ENCODE measurements at regions not wholly inside any gene's neighbourhood (a gene's known extent, or its start where the extent isn't known, plus 50 kb on each side); places are given as distances from the start of the nearest gene placed in this dataset.
"Not testable (repeated sequence)": the region's sequence is repeated elsewhere in the genome, so short reads cannot be mapped to it uniquely, and the experiment has no call there.

DNA sequence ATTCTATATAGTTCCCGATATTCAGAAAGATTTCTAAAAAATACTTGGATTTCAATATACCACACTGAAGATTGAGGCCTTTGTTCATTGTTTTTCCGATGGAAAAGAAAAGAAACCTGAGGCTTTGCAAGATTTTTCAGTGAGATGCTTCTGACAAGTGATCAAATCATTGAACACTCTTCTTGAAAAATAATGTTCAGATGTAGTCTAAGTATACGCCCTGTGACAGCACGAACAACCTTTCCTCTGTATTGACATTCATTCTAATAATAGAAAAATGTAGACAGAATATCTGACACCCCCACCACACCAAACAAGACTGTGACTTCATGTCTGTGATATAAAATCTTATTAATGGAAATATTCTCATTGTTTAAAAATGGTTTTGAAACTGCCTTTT, 650.7 kb upstream of the KLHL1 start:
- no peak for DNase-seq

DNA sequence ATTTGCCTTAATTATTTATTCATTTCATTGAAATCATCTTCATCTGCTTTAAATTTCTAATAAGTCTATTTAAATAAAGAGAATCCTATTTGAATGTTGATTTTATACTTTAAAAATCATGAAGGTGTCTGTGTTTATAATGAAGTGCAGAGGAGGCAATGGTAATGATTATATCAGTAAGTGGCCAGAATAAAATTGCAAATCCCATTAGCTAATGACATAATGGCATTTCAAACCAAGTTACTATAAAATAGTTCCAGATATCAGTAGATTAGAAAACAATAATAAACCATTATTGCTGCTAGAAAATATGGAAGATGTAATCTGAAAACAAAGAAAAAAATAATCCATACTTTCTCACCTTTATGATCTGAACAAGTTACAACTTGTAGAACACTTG, 647.8 kb upstream of the KLHL1 start:
- DNase-seq: no peak

DNA sequence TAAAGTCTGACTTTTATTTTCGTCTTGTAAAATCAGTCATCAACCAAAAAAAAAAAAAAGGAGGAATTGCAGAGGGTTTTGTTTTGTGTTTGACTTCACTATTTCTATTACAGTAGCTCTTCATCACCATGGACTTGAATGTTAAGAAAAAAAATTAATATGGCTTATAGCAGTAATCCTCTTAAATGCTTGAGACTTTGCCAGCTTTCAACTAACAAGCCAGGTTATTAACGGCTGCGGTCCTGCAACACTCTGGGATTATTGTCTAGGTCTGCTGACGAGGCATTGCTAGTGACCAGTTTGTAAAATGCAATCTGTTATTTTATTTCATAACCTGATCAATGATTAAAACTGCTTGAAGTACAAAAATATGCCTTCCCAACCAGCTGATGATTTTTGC, 647.2 kb upstream of the KLHL1 start:
- DNase-seq: no peak

DNA sequence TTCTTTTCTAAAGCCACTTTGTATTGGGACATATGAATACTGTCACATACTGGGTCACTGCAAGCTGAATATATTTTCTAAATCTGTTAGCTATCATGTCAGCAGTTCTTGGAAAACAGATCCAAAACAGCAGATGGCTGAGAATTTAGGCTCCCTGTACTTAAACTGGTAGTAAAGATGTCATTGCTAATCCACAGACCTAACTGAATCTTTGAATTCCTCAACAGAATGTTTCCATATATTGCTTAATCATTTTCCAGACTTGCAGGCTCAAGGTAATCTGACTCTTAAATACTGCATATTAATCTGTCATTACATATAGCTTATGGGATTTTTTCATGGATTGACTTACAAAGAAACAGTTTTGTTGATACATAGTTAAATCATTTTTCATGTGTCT, 639.0 kb upstream of the KLHL1 start:
- no peak for DNase-seq

DNA sequence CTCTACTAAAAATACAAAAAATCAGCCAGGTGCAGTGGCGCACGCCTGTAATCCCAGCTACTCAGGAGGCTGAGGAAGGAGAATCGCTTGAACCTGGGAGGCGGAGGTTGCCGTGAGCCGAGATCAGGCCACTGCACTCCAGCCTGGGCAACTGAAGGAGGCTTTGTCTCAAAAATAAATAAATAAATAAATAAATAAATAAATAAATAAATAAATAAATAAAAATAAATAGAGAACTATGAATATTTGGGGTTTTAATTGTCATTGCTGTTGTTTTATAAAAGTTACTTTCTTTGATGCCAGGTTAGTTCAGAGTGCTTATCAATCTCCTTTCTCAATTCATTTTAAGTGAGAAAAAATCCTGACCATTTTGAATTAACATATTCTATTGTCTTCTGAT, 638.2 kb upstream of the KLHL1 start:
- DNase-seq: not testable (repeated sequence)

DNA sequence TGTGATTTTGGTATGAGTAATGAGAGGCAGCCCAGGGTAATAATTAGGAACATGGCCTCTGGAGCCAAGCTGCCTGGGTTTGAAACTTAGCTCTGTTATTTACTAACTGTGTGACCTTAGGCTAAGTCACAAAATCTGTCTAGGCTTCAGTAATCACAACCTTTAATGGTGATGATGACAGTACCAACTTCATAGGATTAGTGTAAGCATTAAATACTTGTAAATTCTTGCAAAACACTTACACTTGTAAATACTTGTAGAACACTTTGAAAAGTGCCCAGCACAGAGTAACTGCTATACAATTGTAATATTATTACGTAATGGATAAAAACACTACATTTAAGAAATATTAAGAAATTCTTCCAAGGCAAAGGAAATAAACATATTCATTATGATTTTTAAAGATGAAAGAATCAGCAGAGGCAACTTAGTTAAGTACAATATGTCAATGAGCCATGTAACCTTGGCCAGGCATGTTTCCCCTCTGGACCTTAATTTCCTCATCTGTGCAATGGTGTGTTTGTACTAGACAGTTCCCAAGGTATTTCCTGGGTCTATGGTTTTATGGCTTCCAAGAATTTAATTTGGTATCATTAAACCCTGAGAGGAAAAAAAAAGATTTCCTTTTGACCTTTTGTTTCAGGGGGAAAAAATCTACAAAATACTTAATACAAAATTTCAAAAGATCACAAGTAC, 628.5 kb upstream of the KLHL1 start:
- DNase-seq: no peak

DNA sequence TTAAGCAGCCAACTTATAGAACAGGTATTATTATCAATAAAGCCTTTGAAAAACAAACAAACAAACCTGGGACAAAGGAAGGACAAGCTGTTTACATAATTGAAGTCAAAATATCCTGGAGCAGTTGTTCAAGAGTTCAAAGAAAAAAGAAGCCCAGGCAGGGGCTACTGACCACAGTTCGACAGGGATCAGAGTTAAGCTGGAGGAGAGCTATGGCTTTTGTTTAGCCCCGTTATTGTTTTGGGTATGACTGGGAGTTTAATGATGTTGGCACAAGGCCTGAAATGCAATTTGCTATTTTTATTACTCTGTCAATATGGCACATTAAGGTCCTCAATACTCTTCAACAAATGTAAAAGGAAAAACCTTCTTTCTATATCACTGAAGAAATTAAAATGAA, 624.4 kb upstream of the KLHL1 start:
- DNase-seq: no peak

DNA sequence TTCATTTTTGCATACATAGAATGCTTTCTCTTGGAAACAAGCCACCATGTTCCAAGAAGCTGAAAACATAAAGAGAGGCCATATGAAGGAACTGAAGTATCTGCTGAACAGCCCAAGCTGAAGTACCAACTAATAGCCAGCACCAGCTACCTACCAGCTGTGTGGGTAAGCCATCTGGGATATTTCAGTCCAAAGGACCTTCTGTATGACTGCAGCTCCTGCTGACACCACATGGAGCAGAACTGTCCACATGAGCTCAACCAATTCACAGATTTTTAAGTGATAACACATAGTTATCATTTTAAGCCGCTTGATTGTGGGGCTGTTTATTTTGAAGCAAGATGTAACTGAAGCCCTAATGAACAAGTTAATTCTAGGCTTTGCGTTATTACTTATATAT, 621.1 kb upstream of the KLHL1 start:
- no peak for DNase-seq

DNA sequence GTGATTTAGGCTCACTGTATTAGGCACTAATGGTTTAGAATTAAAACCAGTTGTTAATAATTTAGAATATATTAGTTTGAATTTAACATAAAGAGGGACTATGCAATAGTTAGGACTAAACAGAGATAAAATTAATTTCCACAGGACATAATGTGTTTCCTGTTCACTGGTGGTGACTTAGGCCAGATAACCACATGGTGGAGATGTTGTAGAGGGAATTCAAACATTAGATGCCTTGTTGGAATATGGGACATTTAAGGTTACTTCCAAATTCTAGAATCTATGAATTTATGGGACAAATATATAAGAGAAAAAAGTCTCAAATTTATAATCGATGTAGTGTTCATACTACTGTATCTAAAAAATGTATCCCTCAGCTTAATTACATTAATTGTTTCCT, 615.5 kb upstream of the KLHL1 start:
- DNase-seq: no peak

DNA sequence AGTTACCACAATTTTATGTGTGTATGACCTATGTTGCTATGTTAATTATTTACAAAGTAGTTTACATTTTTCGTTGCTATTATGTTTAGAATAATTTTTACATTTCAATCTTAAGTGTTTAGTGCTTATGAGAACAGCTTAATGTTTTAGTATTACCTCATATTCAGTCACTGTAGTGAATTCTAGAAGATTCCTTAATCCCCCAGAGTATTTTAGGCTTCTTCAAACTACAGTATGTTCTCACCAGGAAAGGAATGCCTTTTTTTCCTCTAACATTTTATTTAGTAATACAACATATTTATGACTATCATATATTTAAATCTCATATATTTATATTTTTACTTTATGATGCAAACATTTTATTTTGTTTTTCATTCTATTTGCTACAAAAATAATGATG, 612.1 kb upstream of the KLHL1 start:
- DNase-seq: no peak

DNA sequence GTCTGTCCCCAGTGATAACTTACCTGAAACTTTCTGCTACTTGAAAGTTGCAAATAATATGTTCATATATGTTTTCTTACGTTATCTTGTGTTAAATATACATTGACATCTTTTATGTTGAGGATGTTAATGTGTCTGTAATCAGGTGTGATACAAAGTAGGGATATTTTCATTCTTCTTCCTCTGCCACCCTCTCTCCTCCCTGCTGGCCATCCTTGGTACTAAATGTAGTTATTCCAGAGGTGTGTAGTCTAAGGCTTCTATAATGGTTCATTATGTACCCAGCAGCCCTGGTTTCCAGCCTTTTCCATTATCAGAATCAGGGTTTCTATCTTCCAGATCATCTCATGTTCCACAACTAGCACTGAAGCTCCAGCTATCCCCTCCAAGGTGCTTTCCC, 606.7 kb upstream of the KLHL1 start:
- DNase-seq: no peak

DNA sequence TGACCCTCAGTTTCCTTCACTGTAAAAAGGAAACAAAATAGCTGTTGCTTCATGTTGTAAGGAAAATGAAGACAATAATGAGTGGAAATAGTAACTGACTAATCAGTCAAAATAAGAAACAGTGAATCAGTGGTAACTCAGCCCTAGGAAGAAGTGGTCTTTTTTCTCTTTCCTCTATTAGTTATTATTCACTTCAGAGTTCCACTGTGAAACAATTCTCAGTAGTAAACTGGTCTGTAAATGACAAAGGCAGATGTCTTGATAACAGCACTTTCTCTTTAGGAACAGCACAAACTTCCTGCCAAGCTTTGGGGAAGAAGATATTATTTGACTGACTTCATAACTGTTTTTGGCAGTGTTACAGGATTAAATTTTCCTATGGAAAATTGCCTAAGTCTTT, 600.5 kb upstream of the KLHL1 start:
- DNase-seq: no peak

DNA sequence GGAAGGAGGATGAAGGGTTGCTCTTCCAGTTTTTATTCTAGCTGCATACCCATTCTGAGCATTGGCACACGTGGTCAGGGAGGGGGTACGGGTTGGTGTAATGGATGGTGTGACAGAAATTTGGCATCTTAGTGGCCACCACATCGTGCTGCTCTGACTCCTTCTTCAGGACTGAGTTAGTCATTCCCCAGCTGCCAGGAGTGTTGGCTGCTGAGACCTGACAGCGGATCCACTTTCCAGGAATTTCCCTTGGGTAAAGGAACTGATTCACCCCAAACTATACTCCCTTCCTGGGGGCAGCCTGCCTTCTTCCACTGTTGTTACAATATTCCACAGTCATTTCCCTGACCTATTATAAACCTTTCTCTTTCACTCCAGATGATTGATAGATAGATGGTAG, 595.5 kb upstream of the KLHL1 start:
- no peak for DNase-seq

DNA sequence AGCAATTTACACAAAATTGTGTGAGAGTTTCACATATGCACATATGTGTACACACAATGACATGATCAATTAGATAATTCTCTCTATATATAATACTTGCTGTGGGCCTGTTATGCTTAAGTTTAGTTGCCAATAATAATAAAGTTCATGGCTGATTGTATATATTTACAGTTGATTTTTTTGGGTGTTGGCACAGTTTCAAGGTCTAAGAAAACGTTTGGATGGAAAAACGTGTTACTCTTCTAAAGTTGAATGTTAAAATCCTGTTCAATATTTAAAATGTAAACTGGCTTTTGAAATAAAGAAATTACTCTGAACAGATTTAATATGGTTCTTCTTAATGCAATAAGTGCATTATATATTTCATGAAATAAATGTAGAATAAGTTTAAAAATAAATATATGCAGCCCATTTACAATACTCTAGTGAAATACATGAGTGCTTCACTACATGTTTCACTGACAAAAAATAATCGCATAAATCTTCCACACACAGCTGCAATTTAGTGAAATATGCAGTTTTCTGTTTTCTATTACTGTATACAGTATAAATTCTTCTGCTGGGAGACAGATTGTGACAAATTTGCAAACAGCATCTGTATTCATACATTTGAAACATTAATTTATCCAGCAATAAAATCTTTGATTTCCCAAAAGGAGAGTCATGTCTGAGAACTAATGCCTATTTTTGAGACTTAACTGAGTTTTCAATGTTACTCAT, 586.9 kb upstream of the KLHL1 start:
- DNase-seq: no peak

DNA sequence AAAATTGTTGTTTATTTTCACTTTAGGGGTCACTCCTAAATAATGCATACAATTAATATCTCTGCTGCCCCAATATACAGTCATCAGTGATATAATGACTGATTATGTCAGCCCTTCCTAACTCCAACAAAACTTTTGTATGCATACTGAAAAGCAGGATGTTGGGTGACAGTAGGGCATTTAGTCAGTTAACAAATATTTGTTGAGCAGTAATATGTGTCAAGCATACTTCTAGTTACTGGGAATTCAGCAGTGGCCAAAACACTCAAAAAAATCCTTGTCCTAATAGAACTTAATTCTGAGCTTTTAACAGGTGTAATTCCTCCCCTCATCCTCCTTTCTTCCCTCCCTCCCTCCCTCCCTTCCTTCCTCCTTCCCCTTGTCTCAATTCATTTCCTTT, 560.7 kb upstream of the KLHL1 start:
- DNase-seq: no peak

DNA sequence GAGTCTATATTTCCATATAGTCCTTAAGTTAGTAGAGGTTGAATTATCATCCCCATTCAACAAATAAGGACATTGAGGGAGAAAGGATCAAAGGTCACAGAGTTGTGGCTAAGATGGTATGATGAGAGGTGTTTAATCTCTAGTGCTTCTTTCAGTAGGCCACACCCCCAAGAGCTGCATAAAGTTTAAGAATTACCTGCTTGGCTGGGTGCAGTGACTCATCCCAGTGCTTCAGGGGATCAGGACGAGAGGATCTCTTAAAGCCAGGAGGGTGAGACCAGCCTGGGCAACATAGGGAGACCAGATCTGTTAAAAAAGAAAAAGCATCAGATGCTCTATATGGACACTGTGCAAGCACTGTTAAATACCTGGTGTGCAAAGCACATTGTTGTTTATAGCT, 560.0 kb upstream of the KLHL1 start:
- DNase-seq: no peak

DNA sequence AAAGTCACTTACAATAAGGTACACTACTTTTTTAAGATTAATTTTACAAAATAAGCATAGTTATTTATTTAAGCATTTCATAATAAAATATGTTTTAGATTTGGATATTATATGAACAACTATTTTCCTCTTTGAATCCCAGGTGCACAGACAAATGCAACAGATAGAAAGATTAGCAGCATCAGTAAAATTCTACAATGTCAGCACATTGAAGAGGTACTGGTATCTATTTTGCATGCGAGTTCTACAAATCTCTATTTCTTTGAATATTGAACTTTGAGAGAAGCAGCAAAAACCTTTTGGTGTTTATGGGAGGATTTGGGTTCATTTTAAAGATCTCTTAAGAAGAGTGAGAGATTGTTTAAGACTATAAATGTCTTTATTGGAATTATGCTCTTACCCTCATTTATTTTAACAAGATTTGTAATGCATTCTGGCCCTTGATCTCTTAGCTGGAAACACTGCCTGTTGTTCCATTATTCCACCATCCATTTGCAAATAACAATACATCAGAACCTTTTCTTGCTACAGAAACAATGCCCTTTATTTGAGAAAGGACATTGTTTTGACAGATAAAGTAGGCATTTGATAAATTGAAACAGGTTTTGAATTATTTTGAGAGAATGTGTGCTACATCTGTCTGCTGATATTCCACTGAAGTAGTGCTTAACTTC, 558.8 kb upstream of the KLHL1 start:
- DNase-seq: no peak

DNA sequence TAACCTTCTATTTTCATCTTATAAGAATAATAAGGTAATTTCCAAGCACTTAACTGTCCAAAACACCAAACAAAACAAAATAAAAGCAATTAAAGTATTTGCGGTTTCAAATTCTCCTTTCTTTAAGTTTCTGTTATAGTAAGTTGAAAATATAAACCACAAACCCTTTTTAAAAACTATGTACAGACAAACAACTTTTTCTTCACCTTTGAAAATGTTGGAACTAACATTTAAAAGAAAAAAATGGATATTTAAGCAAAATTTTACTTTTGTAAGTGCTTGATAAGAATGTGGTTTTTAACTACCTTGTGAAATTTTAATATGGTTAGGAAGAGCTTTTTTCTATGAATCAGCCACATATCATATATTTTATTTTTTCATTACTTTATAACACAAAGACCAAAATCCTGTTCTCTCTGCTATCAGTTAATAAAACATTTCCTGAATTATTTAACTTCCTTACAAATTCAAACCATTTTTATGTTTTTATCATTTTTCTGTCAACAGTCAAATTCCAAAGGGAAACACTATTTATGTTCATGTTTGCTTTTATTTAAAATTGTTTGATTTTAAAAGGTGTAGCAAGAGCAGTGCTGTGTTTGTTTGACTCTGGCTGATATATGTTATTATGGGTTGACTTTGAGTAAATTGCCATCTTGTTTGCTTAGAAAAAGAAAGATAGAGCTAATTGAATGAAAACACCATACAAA, 554.1 kb upstream of the KLHL1 start:
- DNase-seq: no peak

DNA sequence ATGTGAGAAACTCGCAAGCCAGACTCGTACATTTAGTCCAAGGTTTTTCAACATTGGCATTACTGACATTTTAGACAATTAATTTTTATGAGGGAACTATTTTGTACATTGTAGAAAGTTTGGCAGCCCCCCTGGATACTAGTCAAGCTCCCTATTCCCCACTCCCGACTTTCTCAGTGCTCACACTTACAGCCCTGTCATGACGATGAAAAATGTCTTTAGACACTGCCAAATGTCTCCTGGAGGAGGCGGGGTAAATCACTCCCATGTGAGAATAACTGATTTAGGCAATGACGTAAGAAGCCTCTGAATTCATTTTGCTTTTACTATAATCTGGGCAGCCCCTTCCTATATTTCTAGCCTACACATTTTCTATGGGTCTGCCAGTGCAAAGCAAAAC, 535.8 kb upstream of the KLHL1 start:
- DNase-seq: no peak

DNA sequence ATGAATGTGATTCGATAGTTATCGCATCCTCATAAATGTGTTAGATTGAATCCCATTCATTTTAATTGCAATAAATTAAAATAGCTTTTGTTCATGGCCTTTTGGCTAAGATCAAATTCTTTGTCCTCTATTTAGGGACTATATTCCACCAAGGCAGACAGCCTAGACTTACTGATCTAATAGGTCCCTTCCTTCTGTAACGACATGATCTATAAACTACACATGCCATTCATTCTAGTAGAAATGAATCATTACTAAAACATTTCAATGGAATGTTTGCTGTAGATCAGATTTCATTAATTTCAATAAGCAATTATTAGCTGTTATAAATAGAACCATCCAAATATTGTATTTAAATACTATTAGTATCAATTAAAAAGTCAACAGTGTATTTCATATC, 526.6 kb upstream of the KLHL1 start:
- DNase-seq: no peak

DNA sequence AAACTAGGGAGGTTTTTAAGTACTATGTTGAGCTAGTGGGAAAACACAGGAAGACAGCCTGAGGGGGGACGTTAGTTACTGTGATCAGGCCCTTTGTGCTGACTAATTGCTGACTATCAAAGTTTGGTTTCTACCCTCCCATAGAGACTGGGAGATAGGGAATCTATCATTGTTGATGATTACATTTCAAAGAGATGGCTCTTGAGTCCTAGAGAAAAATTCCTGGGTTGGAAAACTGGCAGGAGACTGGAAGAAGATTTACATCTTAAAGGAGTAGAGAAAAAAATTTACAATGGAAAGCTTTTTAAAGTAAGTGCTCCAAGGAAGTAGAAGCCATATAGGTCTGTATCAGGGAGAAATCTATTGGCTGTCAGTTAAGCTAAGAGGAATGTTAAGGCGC, 522.0 kb upstream of the KLHL1 start:
- no peak for DNase-seq

DNA sequence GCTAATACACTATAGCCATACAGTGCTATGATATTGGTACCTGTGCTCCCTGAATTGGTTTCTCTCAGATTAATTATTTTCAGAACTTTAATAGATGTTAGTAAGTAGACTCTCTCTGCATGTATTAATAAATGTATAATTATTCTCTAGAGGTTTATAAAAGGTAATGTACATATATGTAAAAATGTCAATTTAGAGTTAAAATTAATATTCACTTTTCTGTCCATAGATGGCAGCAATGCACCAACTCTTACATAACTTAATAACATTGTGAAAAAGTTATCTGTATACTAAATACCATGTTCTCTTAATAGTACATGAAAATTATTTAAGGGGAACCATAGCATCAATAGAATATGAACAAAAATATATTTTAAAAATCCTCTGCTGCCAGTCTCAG, 515.0 kb upstream of the KLHL1 start:
- DNase-seq: no peak

DNA sequence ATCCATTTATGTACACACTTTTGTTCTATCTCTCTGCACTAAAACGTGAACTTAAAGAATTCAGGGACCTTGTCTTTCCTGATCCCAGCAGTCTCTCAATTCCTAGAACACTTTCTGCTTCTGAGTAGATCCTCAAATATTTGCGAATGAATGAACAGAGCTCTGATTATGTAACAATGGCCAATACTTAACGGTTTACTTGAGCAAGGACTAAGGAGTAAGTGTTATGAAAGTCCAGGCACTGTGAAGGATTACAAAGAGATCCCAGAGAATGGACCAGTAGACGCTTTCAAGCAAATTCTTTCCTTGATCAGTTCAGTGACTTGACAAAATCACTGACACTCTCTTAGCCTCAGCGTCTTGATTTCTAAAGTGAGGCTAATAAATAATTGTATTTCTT, 514.5 kb upstream of the KLHL1 start:
- no peak for DNase-seq

DNA sequence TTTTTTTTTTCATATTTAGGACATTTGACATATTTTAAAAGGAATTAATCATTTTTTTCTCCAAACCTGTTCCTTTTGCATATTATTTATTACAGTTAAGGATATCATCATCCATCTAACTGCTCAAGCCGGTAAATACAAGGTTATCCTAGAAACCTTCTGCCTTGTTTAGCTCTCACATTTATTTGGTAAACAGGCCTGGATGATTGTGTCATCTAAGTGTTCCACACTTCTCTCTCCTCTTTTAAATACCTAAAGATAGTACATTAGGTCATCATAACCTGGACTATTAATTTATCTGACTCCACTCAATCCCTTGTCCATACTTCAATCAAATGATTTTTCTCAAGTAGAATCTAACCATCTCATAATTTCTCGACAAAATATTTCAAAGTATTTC, 511.7 kb upstream of the KLHL1 start:
- DNase-seq: no peak
